GM12874 (cell line): ENCODE measurements at regions not wholly inside any gene's neighbourhood (a gene's known extent, or its start where the extent isn't known, plus 50 kb on each side); places are given as distances from the start of the nearest gene placed in this dataset.

Experiments
- CTCF ChIP-seq: IDR thresholded peaks from 2 replicates; pipeline ENCODE4 v1.5.1; 2011; ENCODE audit warnings: low read depth, mild to moderate bottlenecking, control low read depth, low read length, moderate library complexity; ENCODE audit not compliant: insufficient read depth

- TF ChIP-seq CTCF: no peak
These were observed 826.1 kb downstream of the SEMA5A start for GRCh38 chr5:8719796-8720195.

DNA sequence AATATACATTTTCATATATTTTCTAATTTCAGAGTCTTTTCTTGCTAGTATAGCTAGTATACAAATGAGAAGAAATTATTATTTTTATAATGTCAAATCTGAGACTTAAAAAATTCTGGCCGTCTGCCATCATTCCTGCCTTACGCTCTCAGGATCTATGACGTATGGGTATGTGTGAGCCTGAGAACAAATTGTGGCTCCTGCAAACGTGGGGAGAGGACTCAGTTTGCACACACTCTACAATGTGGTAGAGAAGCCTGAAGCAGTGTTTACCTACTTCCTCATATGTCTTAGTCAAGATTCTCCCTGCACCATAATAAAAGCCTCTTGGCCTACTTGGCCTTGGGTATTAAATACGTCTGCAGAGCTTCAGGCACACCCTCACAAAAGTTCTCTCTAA lies 825.4 kb downstream of the SEMA5A start:
- TF ChIP-seq CTCF: no peak

DNA sequence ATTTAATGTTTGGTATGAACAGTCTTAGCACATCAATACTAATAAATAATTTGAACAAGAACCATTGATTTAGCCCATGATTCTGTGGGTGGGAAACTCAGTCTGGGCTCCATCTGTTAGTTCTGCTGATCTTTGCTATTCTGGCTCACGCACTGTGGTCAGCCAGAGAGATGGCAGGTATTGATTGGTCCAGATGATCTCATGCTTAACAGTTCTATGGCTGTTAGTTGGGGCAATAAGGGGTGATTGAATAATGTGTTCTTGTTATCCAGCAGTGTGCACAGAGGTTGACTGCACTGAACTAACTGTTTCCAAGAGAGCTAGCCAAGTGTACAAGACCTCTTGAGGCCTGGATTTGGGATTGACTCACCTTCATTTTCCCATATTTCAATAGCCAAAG lies 824.3 kb downstream of the SEMA5A start:
- no peak for TF ChIP-seq CTCF

GRCh38 chr5:8726383-8727036 lies 819.4 kb downstream of the SEMA5A start:
- no peak for TF ChIP-seq CTCF

DNA sequence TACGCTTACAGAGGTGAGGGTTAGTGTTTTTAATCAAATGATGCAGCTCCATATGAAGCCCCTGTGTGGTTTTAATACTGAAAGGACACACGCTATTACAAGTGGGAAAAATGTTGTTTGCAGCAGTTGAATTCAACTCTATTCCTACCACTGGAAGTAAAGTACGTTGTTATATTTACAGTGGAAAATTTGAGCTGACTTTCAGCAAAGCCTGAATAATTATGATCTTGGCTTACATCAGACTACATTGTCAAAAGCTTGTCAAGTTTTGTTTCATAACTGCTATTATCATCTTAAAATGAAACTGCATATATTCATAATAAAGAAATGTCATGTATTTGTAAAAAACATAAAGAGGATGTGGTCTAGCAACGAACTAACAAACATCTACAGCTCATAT lies 818.5 kb downstream of the SEMA5A start:
- no peak for TF ChIP-seq CTCF

DNA sequence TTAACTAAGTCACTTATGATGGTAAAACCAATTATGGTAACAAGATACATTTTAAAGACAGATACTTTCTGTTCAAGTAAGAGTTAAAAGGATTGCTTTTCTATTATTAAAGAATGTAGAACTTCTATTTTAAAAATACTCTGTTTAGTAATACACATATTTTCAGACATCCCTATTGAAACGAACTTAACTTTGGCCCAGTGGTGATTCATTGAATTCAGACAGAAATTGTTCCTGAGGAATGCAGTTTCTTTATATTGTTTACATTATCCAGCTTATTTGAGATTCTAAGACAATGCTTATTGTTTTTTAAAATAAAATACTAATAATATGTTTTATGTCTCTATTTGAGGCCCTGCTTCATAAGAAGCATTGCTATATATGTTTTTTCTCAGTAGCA lies 816.4 kb downstream of the SEMA5A start:
- TF ChIP-seq CTCF: no peak

DNA sequence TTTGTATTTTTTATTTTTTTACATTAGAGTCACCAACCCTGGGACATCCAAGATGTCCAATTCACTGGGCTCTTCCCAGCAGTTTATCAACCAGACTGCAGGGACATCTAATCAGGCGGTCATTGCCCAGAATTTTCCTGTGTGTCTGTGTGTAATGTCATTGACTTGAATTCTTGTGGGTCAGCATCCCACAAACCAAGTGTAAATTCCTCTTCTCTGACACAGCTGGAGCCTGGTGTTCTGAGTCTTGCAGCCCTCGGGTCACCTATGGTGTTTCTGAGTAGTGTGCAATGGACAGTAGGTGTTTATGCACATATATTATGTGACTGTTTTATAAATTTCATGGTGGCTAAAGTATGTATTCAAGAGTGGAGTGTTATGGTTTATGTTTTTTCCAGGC lies 815.7 kb downstream of the SEMA5A start:
- no peak for TF ChIP-seq CTCF
